ENCODE measurements at regions not wholly inside any gene's neighbourhood (a gene's known extent, or its start where the extent isn't known, plus 50 kb on each side); places are given as distances from the start of the nearest gene placed in this dataset.

DNA sequence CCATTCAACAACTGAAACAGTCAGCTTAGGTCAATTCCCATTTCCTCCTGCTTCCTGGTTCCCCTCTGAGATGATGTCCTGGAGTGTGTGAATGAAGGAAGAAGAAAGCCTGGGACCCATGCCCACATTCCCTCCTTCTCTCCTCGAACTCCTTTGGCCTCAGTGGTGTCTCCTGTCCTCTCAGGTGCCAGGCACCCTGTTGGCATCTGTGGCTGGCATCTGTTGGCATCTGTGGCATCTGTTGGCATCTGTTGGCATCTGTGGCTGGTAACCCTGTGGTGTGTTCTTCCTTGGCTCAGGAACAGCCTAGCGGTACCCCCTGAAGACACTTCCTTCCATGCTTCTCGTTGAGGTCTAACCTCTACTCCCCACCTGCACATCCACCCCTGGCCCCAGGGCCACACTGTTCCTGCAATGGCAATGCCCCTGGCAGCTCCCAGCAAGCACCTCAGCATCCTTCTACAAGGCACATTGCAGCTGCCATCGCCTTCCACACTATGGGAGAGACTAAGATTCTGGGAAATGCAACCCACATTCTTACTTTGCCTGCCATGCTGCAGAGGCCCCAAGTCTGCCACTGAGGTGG is 114.4 kb upstream of the NEBL start:
- Histone ChIP-seq H3K4me3 (ENCODE audit: control insufficient read depth in 2 of 3, extremely low read depth in 1 of 3, insufficient read depth in 2 of 3, low read depth in 1 of 3, low read length in 3 of 3) (no peak overlapping the region), H3K9me1 (ENCODE audit: control insufficient read depth, extremely low read depth, insufficient read depth, low read length) (no peaks in the 10 kb centered on the region), H2AFZ (ENCODE audit: control insufficient read depth, low read length) (no peak overlapping the region), H3K79me2 (ENCODE audit: control insufficient read depth, insufficient read depth, low read length) (no peaks in the 10 kb centered on the region), H3K36me3 (ENCODE audit: control insufficient read depth in 2 of 2, extremely low read depth in 1 of 2, insufficient read depth in 2 of 2, low read length in 2 of 2) (no peaks in the 10 kb centered on the region), H3K9me3 (ENCODE audit: control insufficient read depth, low read depth, low read length) (no peaks in the 10 kb centered on the region), H4K20me1 (ENCODE audit: control insufficient read depth, extremely low read depth, insufficient read depth, low read length) (no peaks in the 10 kb centered on the region), H3K9ac (ENCODE audit: control insufficient read depth, extremely low read depth, insufficient read depth, low read length) (no peak overlapping the region), H3K4me1 (ENCODE audit: control insufficient read depth, extremely low read depth, insufficient read depth, low read length) (no peaks in the 10 kb centered on the region), H3K4me2 (ENCODE audit: control insufficient read depth, extremely low read depth, insufficient read depth, low read depth, low read length) (no peak overlapping the region), H3K27ac (ENCODE audit: control insufficient read depth, insufficient read depth, low read length) (no peak overlapping the region), H3K27me3 (ENCODE audit: control insufficient read depth, extremely low read depth, insufficient read depth, low read length) (no peaks in the 10 kb centered on the region)
- FAIRE-seq: no peak
- TF ChIP-seq EZH2 (IDR thresholded peaks at IDR 0.05; ENCODE audit: low read length): no peak
- TF ChIP-seq, protein P1, sequence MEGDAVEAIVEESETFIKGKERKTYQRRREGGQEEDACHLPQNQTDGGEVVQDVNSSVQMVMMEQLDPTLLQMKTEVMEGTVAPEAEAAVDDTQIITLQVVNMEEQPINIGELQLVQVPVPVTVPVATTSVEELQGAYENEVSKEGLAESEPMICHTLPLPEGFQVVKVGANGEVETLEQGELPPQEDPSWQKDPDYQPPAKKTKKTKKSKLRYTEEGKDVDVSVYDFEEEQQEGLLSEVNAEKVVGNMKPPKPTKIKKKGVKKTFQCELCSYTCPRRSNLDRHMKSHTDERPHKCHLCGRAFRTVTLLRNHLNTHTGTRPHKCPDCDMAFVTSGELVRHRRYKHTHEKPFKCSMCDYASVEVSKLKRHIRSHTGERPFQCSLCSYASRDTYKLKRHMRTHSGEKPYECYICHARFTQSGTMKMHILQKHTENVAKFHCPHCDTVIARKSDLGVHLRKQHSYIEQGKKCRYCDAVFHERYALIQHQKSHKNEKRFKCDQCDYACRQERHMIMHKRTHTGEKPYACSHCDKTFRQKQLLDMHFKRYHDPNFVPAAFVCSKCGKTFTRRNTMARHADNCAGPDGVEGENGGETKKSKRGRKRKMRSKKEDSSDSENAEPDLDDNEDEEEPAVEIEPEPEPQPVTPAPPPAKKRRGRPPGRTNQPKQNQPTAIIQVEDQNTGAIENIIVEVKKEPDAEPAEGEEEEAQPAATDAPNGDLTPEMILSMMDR (optimal IDR thresholded peaks at IDR 0.05 in 1 of 3, IDR thresholded peaks at IDR 0.05 in 1 of 3, conservative IDR thresholded peaks at IDR 0.05 in 1 of 3; ENCODE audit: extremely low read depth in 1 of 3, insufficient read depth in 2 of 3, low read length in 3 of 3): no peak
- no peak for DNase-seq (ENCODE audit: low read depth, low spot score)
- dilution Hi-C loops (cut with MboI; ENCODE audit: extremely low pct_ligation_motif_present, low sequenced_read_pairs): no loop called here

DNA sequence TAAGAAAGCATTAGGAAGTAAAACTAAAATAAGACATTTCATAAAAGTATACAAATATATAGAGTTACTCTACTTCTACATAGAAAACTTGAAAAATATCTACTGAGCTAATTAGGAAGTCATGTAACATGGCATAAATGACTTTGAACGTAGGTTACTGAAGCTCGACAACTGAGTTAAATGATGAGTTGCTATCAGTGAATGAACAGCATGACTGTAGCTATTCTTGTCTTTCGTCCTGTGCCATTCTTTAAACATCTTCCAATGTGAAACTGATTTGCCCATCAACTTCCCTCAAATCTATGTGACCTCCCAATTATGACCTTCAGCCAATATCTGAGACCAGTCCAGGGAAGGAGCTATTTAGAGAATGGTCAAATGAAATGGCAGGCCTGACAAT is 113.5 kb upstream of the NEBL start:
- H3K4me2 ChIP-seq (ENCODE audit: control insufficient read depth, extremely low read depth, insufficient read depth, low read depth, low read length): no peak overlapping the region
- H3K9ac ChIP-seq (ENCODE audit: control insufficient read depth, extremely low read depth, insufficient read depth, low read length): no peak overlapping the region
- no peak overlapping the region for H3K4me3 ChIP-seq (ENCODE audit: control insufficient read depth in 2 of 3, extremely low read depth in 1 of 3, insufficient read depth in 2 of 3, low read depth in 1 of 3, low read length in 3 of 3)
- no peak for TF ChIP-seq EZH2 (IDR thresholded peaks at IDR 0.05; ENCODE audit: low read length)
- TF ChIP-seq, protein P1 (optimal IDR thresholded peaks at IDR 0.05 in 1 of 3, IDR thresholded peaks at IDR 0.05 in 1 of 3, conservative IDR thresholded peaks at IDR 0.05 in 1 of 3; ENCODE audit: extremely low read depth in 1 of 3, insufficient read depth in 2 of 3, low read length in 3 of 3): no peak
- dilution Hi-C loops (cut with MboI; ENCODE audit: extremely low pct_ligation_motif_present, low sequenced_read_pairs): no loop called here
- H3K4me1 ChIP-seq (ENCODE audit: control insufficient read depth, extremely low read depth, insufficient read depth, low read length): no peaks in the 10 kb centered on the region
- no peaks in the 10 kb centered on the region for H4K20me1 ChIP-seq (ENCODE audit: control insufficient read depth, extremely low read depth, insufficient read depth, low read length)
- no peak for FAIRE-seq
- H2AFZ ChIP-seq (ENCODE audit: control insufficient read depth, low read length): no peak overlapping the region
- H3K27me3 ChIP-seq (ENCODE audit: control insufficient read depth, extremely low read depth, insufficient read depth, low read length): no peaks in the 10 kb centered on the region
- H3K36me3 ChIP-seq (ENCODE audit: control insufficient read depth in 2 of 2, extremely low read depth in 1 of 2, insufficient read depth in 2 of 2, low read length in 2 of 2): no peaks in the 10 kb centered on the region
- H3K79me2 ChIP-seq (ENCODE audit: control insufficient read depth, insufficient read depth, low read length): no peaks in the 10 kb centered on the region
- no peaks in the 10 kb centered on the region for H3K9me3 ChIP-seq (ENCODE audit: control insufficient read depth, low read depth, low read length)
- H3K9me1 ChIP-seq (ENCODE audit: control insufficient read depth, extremely low read depth, insufficient read depth, low read length): no peaks in the 10 kb centered on the region
- no peak overlapping the region for H3K27ac ChIP-seq (ENCODE audit: control insufficient read depth, insufficient read depth, low read length)
- DNase-seq (ENCODE audit: low read depth, low spot score): no peak

Data from keratinocyte (primary cell).